ENCODE measurements at regions not wholly inside any gene's neighbourhood (a gene's known extent, or its start where the extent isn't known, plus 50 kb on each side); places are given as distances from the start of the nearest gene placed in this dataset.

DNA sequence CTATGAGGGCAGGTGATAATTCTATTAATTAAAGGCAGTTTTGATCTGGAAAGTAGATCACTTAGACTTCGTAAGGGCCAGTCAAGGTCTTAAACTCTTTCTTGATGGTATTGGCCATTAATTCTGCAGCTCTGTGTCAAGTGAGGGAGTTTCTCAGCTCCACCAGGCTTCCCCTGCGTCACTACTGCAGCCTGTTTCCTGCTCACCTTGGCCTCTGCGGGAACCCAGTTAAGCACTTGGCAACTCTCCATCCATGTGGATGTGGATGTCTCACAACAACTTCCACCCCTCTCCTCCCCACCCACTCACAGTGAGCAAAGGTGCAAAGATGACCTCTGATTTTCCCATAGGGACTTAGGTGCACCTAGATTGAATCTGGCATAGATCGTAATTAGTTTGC is 191.6 kb downstream of the PLK2 start:
- no peak overlapping the region for H3K27ac ChIP-seq (ENCODE audit: low read depth in 2 of 2, low read length in 1 of 2)
- WGBS (ENCODE audit: low lambda C conversion rate) = 96% methylated on average over 4 of the region's 4 CpGs
- POLR2A ChIA-PET = no interaction called here
- CTCF ChIA-PET = no interaction called here
- no peaks in the 10 kb centered on the region for H3K36me3 ChIP-seq (replicated peaks in 1 of 2; ENCODE audit: control insufficient read depth in 1 of 2, insufficient read depth in 2 of 2, low read length in 1 of 2)
- H3K4me3 ChIP-seq (ENCODE audit: low read depth in 2 of 2, low read length in 1 of 2) = no peak overlapping the region
- no peaks in the 10 kb centered on the region for H3K4me1 ChIP-seq (ENCODE audit: control insufficient read depth in 1 of 2, insufficient read depth in 2 of 2, low read depth in 1 of 2, low read length in 1 of 2)
- H3K4me2 ChIP-seq = no peak overlapping the region
- no peaks in the 10 kb centered on the region for H3F3A ChIP-seq (replicated peaks; ENCODE audit: insufficient read depth)
- no peaks in the 10 kb centered on the region for H3K27me3 ChIP-seq (ENCODE audit: insufficient read depth)
- no peaks in the 10 kb centered on the region for H3K79me2 ChIP-seq (ENCODE audit: insufficient read depth)
- H3K9me3 ChIP-seq = no peaks in the 10 kb centered on the region
- TF ChIP-seq RAD21 (IDR thresholded peaks at IDR 0.05; ENCODE audit: low read length) = no peak
- TF ChIP-seq FOXM1 (IDR thresholded peaks at IDR 0.05; ENCODE audit: low read depth) = no peak
- no peak for TF ChIP-seq POLR2AphosphoS5 (IDR thresholded peaks at IDR 0.05; ENCODE audit: low read depth, low read length)
- DNase-seq = no peak
- no peaks in the 10 kb centered on the region for H4K20me1 ChIP-seq (ENCODE audit: insufficient read depth)
- no peaks in the 10 kb centered on the region for H3K9me2 ChIP-seq
- no peak overlapping the region for H3K9ac ChIP-seq
- no peak overlapping the region for H2AFZ ChIP-seq (ENCODE audit: low read depth)

DNA sequence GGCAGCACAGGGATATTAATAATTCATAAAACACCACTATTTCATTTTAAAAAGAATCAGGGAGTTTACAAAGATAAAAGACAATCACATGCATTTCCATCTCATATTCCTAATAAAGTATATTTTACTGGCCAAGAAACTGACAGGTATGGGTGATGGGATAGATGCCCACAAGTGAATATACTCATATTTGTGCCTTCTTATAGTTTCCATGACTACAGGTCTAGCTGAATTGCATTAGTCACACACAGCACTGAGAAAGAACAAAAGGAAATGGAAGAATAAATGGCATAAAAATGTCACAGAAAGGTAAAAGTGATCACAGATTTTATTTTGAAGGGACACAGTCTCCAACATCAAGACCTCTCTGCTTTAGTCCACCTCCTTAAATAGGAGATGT is 193.5 kb downstream of the PLK2 start:
- Histone ChIP-seq H3K79me2 (ENCODE audit: insufficient read depth) (no peaks in the 10 kb centered on the region), H3K9me3 (no peaks in the 10 kb centered on the region), H3K4me1 (ENCODE audit: control insufficient read depth in 1 of 2, insufficient read depth in 2 of 2, low read depth in 1 of 2, low read length in 1 of 2) (peaks cover 0 to 10% of the 10 kb centered on the region in 2 experiments; a peak in 1 of 4 replicates), H3K9ac (no peak overlapping the region), H3K4me3 (ENCODE audit: low read depth in 2 of 2, low read length in 1 of 2) (no peak overlapping the region), H3K36me3 (replicated peaks in 1 of 2; ENCODE audit: control insufficient read depth in 1 of 2, insufficient read depth in 2 of 2, low read length in 1 of 2) (no peaks in the 10 kb centered on the region), H3F3A (replicated peaks; ENCODE audit: insufficient read depth) (peaks cover 6% of the 10 kb centered on the region), H3K4me2 (no peak overlapping the region), H3K27me3 (ENCODE audit: insufficient read depth) (no peaks in the 10 kb centered on the region), H3K27ac (ENCODE audit: low read depth in 2 of 2, low read length in 1 of 2) (peak overlapping the region in 1 of 2 experiments; percentile 30; a peak in 1 of 4 replicates), H2AFZ (ENCODE audit: low read depth) (peak overlapping the region; percentile 69), H3K9me2 (no peaks in the 10 kb centered on the region), H4K20me1 (ENCODE audit: insufficient read depth) (no peaks in the 10 kb centered on the region)
- TF ChIP-seq, protein P1, sequence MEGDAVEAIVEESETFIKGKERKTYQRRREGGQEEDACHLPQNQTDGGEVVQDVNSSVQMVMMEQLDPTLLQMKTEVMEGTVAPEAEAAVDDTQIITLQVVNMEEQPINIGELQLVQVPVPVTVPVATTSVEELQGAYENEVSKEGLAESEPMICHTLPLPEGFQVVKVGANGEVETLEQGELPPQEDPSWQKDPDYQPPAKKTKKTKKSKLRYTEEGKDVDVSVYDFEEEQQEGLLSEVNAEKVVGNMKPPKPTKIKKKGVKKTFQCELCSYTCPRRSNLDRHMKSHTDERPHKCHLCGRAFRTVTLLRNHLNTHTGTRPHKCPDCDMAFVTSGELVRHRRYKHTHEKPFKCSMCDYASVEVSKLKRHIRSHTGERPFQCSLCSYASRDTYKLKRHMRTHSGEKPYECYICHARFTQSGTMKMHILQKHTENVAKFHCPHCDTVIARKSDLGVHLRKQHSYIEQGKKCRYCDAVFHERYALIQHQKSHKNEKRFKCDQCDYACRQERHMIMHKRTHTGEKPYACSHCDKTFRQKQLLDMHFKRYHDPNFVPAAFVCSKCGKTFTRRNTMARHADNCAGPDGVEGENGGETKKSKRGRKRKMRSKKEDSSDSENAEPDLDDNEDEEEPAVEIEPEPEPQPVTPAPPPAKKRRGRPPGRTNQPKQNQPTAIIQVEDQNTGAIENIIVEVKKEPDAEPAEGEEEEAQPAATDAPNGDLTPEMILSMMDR (IDR thresholded peaks at IDR 0.05) = no peak
- TF ChIP-seq GATA2 (CRISPR knock-in tag; IDR thresholded peaks at IDR 0.05) = no peak
- no peak for TF ChIP-seq MEF2A (IDR thresholded peaks at IDR 0.05; ENCODE audit: borderline replicate concordance, low read depth)
- no peak for TF ChIP-seq RFX5 (IDR thresholded peaks at IDR 0.05; ENCODE audit: low read length)
- no peak for TF ChIP-seq FOXJ3 (CRISPR knock-in tag; IDR thresholded peaks at IDR 0.05)
- TF ChIP-seq, protein P2, sequence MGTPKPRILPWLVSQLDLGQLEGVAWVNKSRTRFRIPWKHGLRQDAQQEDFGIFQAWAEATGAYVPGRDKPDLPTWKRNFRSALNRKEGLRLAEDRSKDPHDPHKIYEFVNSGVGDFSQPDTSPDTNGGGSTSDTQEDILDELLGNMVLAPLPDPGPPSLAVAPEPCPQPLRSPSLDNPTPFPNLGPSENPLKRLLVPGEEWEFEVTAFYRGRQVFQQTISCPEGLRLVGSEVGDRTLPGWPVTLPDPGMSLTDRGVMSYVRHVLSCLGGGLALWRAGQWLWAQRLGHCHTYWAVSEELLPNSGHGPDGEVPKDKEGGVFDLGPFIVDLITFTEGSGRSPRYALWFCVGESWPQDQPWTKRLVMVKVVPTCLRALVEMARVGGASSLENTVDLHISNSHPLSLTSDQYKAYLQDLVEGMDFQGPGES (IDR thresholded peaks at IDR 0.05; ENCODE audit: low read depth, low read length) = no peak
- no peak for TF ChIP-seq FOXM1 (IDR thresholded peaks at IDR 0.05; ENCODE audit: low read depth)
- TF ChIP-seq RAD21 (IDR thresholded peaks at IDR 0.05; ENCODE audit: low read length) = no peak
- TF ChIP-seq, protein P3, sequence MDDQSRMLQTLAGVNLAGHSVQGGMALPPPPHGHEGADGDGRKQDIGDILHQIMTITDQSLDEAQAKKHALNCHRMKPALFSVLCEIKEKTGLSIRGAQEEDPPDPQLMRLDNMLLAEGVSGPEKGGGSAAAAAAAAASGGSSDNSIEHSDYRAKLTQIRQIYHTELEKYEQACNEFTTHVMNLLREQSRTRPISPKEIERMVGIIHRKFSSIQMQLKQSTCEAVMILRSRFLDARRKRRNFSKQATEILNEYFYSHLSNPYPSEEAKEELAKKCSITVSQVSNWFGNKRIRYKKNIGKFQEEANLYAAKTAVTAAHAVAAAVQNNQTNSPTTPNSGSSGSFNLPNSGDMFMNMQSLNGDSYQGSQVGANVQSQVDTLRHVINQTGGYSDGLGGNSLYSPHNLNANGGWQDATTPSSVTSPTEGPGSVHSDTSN (IDR thresholded peaks at IDR 0.05) = no peak
- POLR2A ChIA-PET = no interaction called here
- DNase-seq = no peak
- CTCF ChIA-PET = no interaction called here
